H1 (cell line): ENCODE measurements at regions not wholly inside any gene's neighbourhood (a gene's known extent, or its start where the extent isn't known, plus 50 kb on each side); places are given as distances from the start of the nearest gene placed in this dataset.

Experiments used
- CTCF ChIA-PET: fragments of 300-600 bp; sonication (Branson Sonifier 250); formaldehyde crosslinking; loops from one replicate; lab custom pipeline; 2021; ENCODE audit not compliant: partially characterized antibody; lab: Charles Lee
- POLR2A ChIA-PET: fragments of 300-600 bp; sonication (Branson Sonifier 250); formaldehyde crosslinking; loops from one replicate; lab custom pipeline; 2021; ENCODE audit warnings: inconsistent platforms; ENCODE audit not compliant: partially characterized antibody; lab: Charles Lee
- DNase-seq, 2 experiments: peaks; one replicate each; pipeline versions ENCODE4 v3.0.0 to v3.0.0-alpha.2; 2010 to 2022; ENCODE audit warnings: low spot score in 2 of 2, low read depth in 1 of 2, mixed read lengths in 1 of 2
- FAIRE-seq: peaks from 2 replicates; lab custom pipeline; 2011; peaks lifted over from hg19 to GRCh38; lab: Jason Lieb, UNC
- H2AFZ ChIP-seq: 2 replicates; pipeline ENCODE4 v1.8.1; 2012; ENCODE audit warnings: low read length, inconsistent platforms
- H2AK5ac ChIP-seq: 2 replicates; pipeline ENCODE4 v1.6.1; 2013; ENCODE audit warnings: low read depth, low read length
- H2BK120ac ChIP-seq: replicated peaks from 2 replicates; pipeline ENCODE3; 2013; ENCODE audit warnings: low read depth, low read length, inconsistent platforms
- H2BK12ac ChIP-seq: 2 replicates; pipeline ENCODE4 v1.6.1; 2013; ENCODE audit warnings: low read depth, low read length
- H2BK15ac ChIP-seq: 2 replicates; pipeline ENCODE4 v1.6.1; 2013; ENCODE audit warnings: low read length
- H2BK20ac ChIP-seq: 2 replicates; pipeline ENCODE4 v1.6.1; 2013; ENCODE audit warnings: low read length
- H2BK5ac ChIP-seq: 2 replicates; pipeline ENCODE4 v1.6.1; 2013; ENCODE audit warnings: low read depth, low read length
- H3K14ac ChIP-seq: 2 replicates; pipeline ENCODE4 v1.6.1; 2013; ENCODE audit warnings: inconsistent platforms; ENCODE audit not compliant: insufficient read length
- H3K18ac ChIP-seq: 2 replicates; pipeline ENCODE4 v1.6.1; 2013; ENCODE audit warnings: low read length; ENCODE audit errors: extremely low read depth
- H3K23ac ChIP-seq: 2 replicates; pipeline ENCODE4 v1.6.1; 2013; ENCODE audit warnings: inconsistent platforms; ENCODE audit not compliant: insufficient read length
- H3K23me2 ChIP-seq: 2 replicates; pipeline ENCODE4 v1.6.1; 2013; ENCODE audit warnings: low read depth, low read length
- H3K27ac ChIP-seq: 2 replicates; pipeline ENCODE4 v1.6.1; 2011; ENCODE audit warnings: low read depth, low read length, inconsistent platforms
- H3K27me3 ChIP-seq, 4 experiments: replicated peaks in 1 of 4; 1 replicate in 1 of 4; 2 replicates in 3 of 4; pipeline versions ENCODE4 v1.6.1 to v1.8.1; 2011 to 2013; ENCODE audit warnings: low read length in 3 of 4, mild to moderate bottlenecking in 3 of 4, inconsistent platforms in 2 of 4, mixed read lengths in 2 of 4, moderate library complexity in 1 of 4; ENCODE audit not compliant: control insufficient read depth in 3 of 4, insufficient read depth in 3 of 4; ENCODE audit errors: extremely low read depth in 1 of 4
- H3K36me3 ChIP-seq, 4 experiments: 2 replicates each; pipeline versions ENCODE4 v1.6.1 to v1.8.1; 2011 to 2013; ENCODE audit warnings: mild to moderate bottlenecking in 4 of 4, low read length in 3 of 4, moderate library complexity in 2 of 4, control low read depth in 1 of 4, inconsistent platforms in 1 of 4; ENCODE audit not compliant: insufficient read depth in 4 of 4, control insufficient read depth in 2 of 4
- H3K4ac ChIP-seq: replicated peaks from 2 replicates; pipeline ENCODE3; 2013; ENCODE audit warnings: low read length, low read depth, mixed read lengths, inconsistent platforms; ENCODE audit not compliant: insufficient read length
- H3K4me1 ChIP-seq, 4 experiments: replicated peaks in 1 of 4; 1 replicate in 1 of 4; 2 replicates in 3 of 4; pipeline versions ENCODE4 v1.6.1 to v1.8.1; 2011 to 2013; ENCODE audit warnings: low read length in 3 of 4, inconsistent platforms in 2 of 4, mixed read lengths in 1 of 4; ENCODE audit not compliant: insufficient read depth in 4 of 4, control insufficient read depth in 3 of 4
- H3K4me2 ChIP-seq, 2 experiments: 2 replicates each; pipeline versions ENCODE4 v1.6.1 to v1.8.1; 2011 to 2013; ENCODE audit warnings: low read depth in 2 of 2, low read length in 2 of 2, control low read depth in 1 of 2, inconsistent platforms in 1 of 2, mild to moderate bottlenecking in 1 of 2; ENCODE audit not compliant: insufficient read depth in 1 of 2
- H3K4me3 ChIP-seq, 4 experiments: fragments of 200-600, 300-600 bp in 1 of 4; sonication (generic), shearing (Covaris generic), sonication (Bioruptor Twin) in 1 of 4; 2 replicates each; pipeline versions ENCODE4 v1.5.1 to v1.8.1; 2011 to 2016; ENCODE audit warnings: low read length in 4 of 4, low read depth in 3 of 4, control low read depth in 2 of 4, inconsistent platforms in 2 of 4, mild to moderate bottlenecking in 2 of 4, mixed read lengths in 1 of 4, moderate library complexity in 1 of 4; ENCODE audit not compliant: insufficient read depth in 2 of 4; ENCODE audit errors: extremely low read depth in 1 of 4
- H3K56ac ChIP-seq: replicated peaks from 2 replicates; pipeline ENCODE3; 2013; ENCODE audit warnings: low read depth, mild to moderate bottlenecking, mixed read lengths, low read length, inconsistent platforms; ENCODE audit not compliant: insufficient read length
- H3K79me1 ChIP-seq: 2 replicates; pipeline ENCODE4 v1.6.1; 2013; ENCODE audit warnings: low read depth, low read length, control low read depth
- H3K79me2 ChIP-seq, 2 experiments: 2 replicates each; pipeline versions ENCODE4 v1.6.1 to v1.8.1; 2012 to 2013; ENCODE audit warnings: low read length in 2 of 2, mild to moderate bottlenecking in 2 of 2, inconsistent platforms in 1 of 2; ENCODE audit not compliant: insufficient read depth in 2 of 2, control insufficient read depth in 1 of 2
- H3K9ac ChIP-seq, 4 experiments: replicated peaks in 1 of 4; 1 replicate in 1 of 4; 2 replicates in 3 of 4; pipeline versions ENCODE4 v1.6.1 to v1.8.1; 2011 to 2013; ENCODE audit warnings: low read depth in 3 of 4, low read length in 3 of 4, control low read depth in 2 of 4, mild to moderate bottlenecking in 2 of 4, moderate library complexity in 2 of 4, inconsistent platforms in 1 of 4; ENCODE audit errors: extremely low read depth in 1 of 4
- H3K9me3 ChIP-seq, 2 experiments: 2 replicates each; pipeline versions ENCODE4 v1.6.1 to v1.8.1; 2012 to 2013; ENCODE audit warnings: mild to moderate bottlenecking in 2 of 2, moderate library complexity in 2 of 2, control low read depth in 1 of 2, inconsistent platforms in 1 of 2, low read depth in 1 of 2, low read length in 1 of 2, mixed read lengths in 1 of 2; ENCODE audit not compliant: insufficient read depth in 2 of 2
- H4K20me1 ChIP-seq, 2 experiments: replicated peaks in 1 of 2; 2 replicates each; pipeline versions ENCODE3 to v1.8.1; 2011 to 2013; ENCODE audit warnings: inconsistent platforms in 2 of 2, low read length in 2 of 2, mild to moderate bottlenecking in 1 of 2; ENCODE audit not compliant: insufficient read depth in 2 of 2, control insufficient read depth in 1 of 2
- H4K5ac ChIP-seq: 2 replicates; pipeline ENCODE4 v1.6.1; 2013; ENCODE audit warnings: low read length, low read depth, mixed read lengths, inconsistent platforms; ENCODE audit not compliant: insufficient read length
- H4K8ac ChIP-seq: 2 replicates; pipeline ENCODE4 v1.8.0; 2013; ENCODE audit warnings: mild to moderate bottlenecking, moderate library complexity, low read length, inconsistent platforms; ENCODE audit not compliant: insufficient read depth; ENCODE audit errors: extremely low read depth
- H4K91ac ChIP-seq: replicated peaks from 2 replicates; pipeline ENCODE3; 2013; ENCODE audit warnings: low read length, mixed read lengths, inconsistent platforms; ENCODE audit not compliant: insufficient read length
- CREB1 ChIP-seq: IDR thresholded peaks from 2 replicates; pipeline ENCODE4 v1.6.1; 2012; ENCODE audit warnings: inconsistent platforms
- EP300 ChIP-seq, 2 experiments: IDR thresholded peaks; 1 replicate in 1 of 2; 2 replicates in 1 of 2; pipeline ENCODE4 v1.6.1; 2011 to 2012; ENCODE audit warnings: low read depth in 2 of 2, low read length in 2 of 2, mild to moderate bottlenecking in 2 of 2, borderline replicate concordance in 1 of 2, inconsistent platforms in 1 of 2, moderate library complexity in 1 of 2
- RAD21 ChIP-seq, 2 experiments: IDR thresholded peaks in 1 of 2; conservative IDR thresholded peaks in 1 of 2; 2 replicates each; pipeline ENCODE4 v1.6.1; 2011; ENCODE audit warnings: low read depth in 2 of 2, low read length in 2 of 2, improper control_type of control experiment in 1 of 2, inconsistent platforms in 1 of 2, mild to moderate bottlenecking in 1 of 2, moderate library complexity in 1 of 2
- TAF1 ChIP-seq: IDR thresholded peaks from 2 replicates; pipeline ENCODE4 v1.6.1; 2011; ENCODE audit warnings: mild to moderate bottlenecking, low read depth, low read length
- TAF7 ChIP-seq: optimal IDR thresholded peaks from 2 replicates; pipeline ENCODE3; 2011; ENCODE audit warnings: low read depth, mild to moderate bottlenecking, inconsistent platforms, low read length, moderate library complexity, borderline replicate concordance
- WGBS, 2 experiments: shearing (Covaris generic) in 1 of 2; methylation state at CpG; one replicate each; pipeline versions ENCODE4 v1.1.6 to v1.1.7; 2013 to 2015; ENCODE audit warnings: low lambda C conversion rate in 2 of 2, mixed read lengths in 2 of 2, inconsistent platforms in 1 of 2, low coverage in 1 of 2, missing lambda C conversion rate in 1 of 2; ENCODE audit not compliant: insufficient replicate concordance in 2 of 2, insufficient coverage in 1 of 2, insufficient read length in 1 of 2; ENCODE audit errors: extremely low coverage in 1 of 2, missing lambda C conversion rate in 1 of 2; 5-methylcytosine and 5-hydroxymethylcytosine counted together
- TF ChIP-seq, protein P1 (sequence below): IDR thresholded peaks from 2 replicates; pipeline ENCODE4 v1.6.1; 2012; ENCODE audit warnings: inconsistent platforms

DNA sequence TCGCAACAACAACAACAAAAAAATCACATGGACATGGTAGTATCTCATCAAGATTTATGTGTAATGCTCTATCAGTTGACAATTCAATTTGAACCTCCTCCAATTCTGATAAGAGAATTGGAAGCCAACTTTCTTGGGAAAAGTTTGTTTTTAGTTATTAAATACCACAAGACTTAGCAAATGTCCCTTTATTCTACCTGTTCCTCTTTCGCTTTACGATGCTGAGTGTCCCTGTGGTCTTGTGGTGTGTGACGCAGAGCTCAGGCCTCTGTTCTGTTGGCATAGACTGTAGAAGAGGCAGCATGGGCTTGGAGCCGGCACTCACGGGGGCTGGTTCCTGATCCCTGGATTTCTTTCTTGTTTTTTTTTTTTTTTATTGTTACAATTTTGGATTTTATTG is 76.7 kb downstream of the PSMB1 start:
- 88% methylated on average over 6 of the region's 6 CpGs; no CpG with 5 or more reads in 1 of the 2 experiments for WGBS, 2 experiments
- H2BK5ac ChIP-seq = no peak overlapping the region
- no peak overlapping the region for H3K14ac ChIP-seq
- H4K20me1 ChIP-seq = no peaks in the 10 kb centered on the region
- H2AK5ac ChIP-seq = no peak overlapping the region
- no peak overlapping the region for H2BK20ac ChIP-seq
- no peak for DNase-seq
- no peaks in the 10 kb centered on the region; a peak in 1 of 8 replicates for H3K36me3 ChIP-seq
- no peak overlapping the region for H2BK12ac ChIP-seq
- FAIRE-seq = no peak
- ChIA-PET POLR2A (interaction anchor here (0.8 kb wide), 1 partner anchor 349 kb away, joined by 4 read pairs; no protein-coding TSS in a partner anchor), CTCF (interaction anchor here (0.7 kb wide), 2 partner anchors 13 to 632 kb away, joined by 3 read pairs; no protein-coding TSS in a partner anchor)
- no peak overlapping the region for H3K4ac ChIP-seq
- no peak overlapping the region for H3K4me3 ChIP-seq
- no peak overlapping the region for H3K4me2 ChIP-seq
- H3K9ac ChIP-seq = no peak overlapping the region
- no peaks in the 10 kb centered on the region for H3K27me3 ChIP-seq
- H3K4me1 ChIP-seq = no peaks in the 10 kb centered on the region
- H3K79me1 ChIP-seq = no peaks in the 10 kb centered on the region
- no peak overlapping the region for H2AFZ ChIP-seq
- no peak overlapping the region for H2BK15ac ChIP-seq
- no peak overlapping the region for H3K27ac ChIP-seq
- no peak overlapping the region for H3K56ac ChIP-seq
- H3K9me3 ChIP-seq = no peaks in the 10 kb centered on the region
- no peak overlapping the region for H3K23ac ChIP-seq
- TF ChIP-seq EP300 (IDR thresholded peaks at IDR 0.05; ENCODE audit: borderline replicate concordance in 1 of 2, low read depth in 2 of 2, low read length in 2 of 2) = no peak
- TF ChIP-seq CREB1 = no peak
- TF ChIP-seq, protein P1, sequence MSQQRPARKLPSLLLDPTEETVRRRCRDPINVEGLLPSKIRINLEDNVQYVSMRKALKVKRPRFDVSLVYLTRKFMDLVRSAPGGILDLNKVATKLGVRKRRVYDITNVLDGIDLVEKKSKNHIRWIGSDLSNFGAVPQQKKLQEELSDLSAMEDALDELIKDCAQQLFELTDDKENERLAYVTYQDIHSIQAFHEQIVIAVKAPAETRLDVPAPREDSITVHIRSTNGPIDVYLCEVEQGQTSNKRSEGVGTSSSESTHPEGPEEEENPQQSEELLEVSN = no peak
- no peak for TF ChIP-seq RAD21 (IDR thresholded peaks at IDR 0.05 in 1 of 2, conservative IDR thresholded peaks at IDR 0.05 in 1 of 2; ENCODE audit: low read depth in 2 of 2, low read length in 2 of 2)
- TF ChIP-seq TAF7 = no peak
- TF ChIP-seq TAF1 = no peak
- H3K23me2 ChIP-seq = no peaks in the 10 kb centered on the region
- no peaks in the 10 kb centered on the region for H3K79me2 ChIP-seq
- H4K8ac ChIP-seq = no peak overlapping the region
- no peak overlapping the region for H4K5ac ChIP-seq
- H3K18ac ChIP-seq = no peak overlapping the region
- no peak overlapping the region for H2BK120ac ChIP-seq
- H4K91ac ChIP-seq = no peak overlapping the region
